ENCODE measurements at regions not wholly inside any gene's neighbourhood (a gene's known extent, or its start where the extent isn't known, plus 50 kb on each side); places are given as distances from the start of the nearest gene placed in this dataset.
"Not testable (repeated sequence)": the region's sequence is repeated elsewhere in the genome, so short reads cannot be mapped to it uniquely, and the experiment has no call there.

- H3K4ac ChIP-seq (ENCODE audit: low read depth, low read length); H3K23ac ChIP-seq (ENCODE audit: insufficient read length, low read depth, low read length); DNase-seq; H3K27ac ChIP-seq (ENCODE audit: insufficient read length, low read depth, low read length); H3K79me2 ChIP-seq (ENCODE audit: insufficient read depth, low read length); H4K5ac ChIP-seq (ENCODE audit: insufficient read length, low read depth, low read length); H3K14ac ChIP-seq (ENCODE audit: insufficient read depth, low read length); H3K79me1 ChIP-seq (ENCODE audit: insufficient read depth, low read depth, low read length, poor library complexity, severe bottlenecking); H3K4me1 Mint-ChIP-seq; H3K36me3 Mint-ChIP-seq (ENCODE audit: insufficient read depth in 1 of 3, low read depth in 3 of 3); H2BK20ac ChIP-seq (ENCODE audit: low read depth, low read length, poor library complexity, severe bottlenecking); H3K23me2 ChIP-seq (ENCODE audit: insufficient read length, low read depth, low read length, poor library complexity, severe bottlenecking); H3K56ac ChIP-seq (ENCODE audit: insufficient read length, low read depth, low read length); H3K9me3 ChIP-seq (ENCODE audit: control insufficient read depth, low read depth, low read length); H2AFZ ChIP-seq (ENCODE audit: low read length); H3K9me3 Mint-ChIP-seq; H2BK5ac ChIP-seq (ENCODE audit: insufficient read length, low read length); H3K27me3 Mint-ChIP-seq (ENCODE audit: low read depth); H2BK12ac ChIP-seq (ENCODE audit: insufficient read length, low read depth, low read length); H3K27ac Mint-ChIP-seq; H2AK5ac ChIP-seq (ENCODE audit: insufficient read length, low read length); H3K27me3 ChIP-seq (ENCODE audit: insufficient read depth, low read length); H4K91ac ChIP-seq (ENCODE audit: insufficient read length, low read depth, low read length); H3K4me2 ChIP-seq (ENCODE audit: insufficient read depth, insufficient read length, low read length); H3K9ac ChIP-seq (ENCODE audit: extremely low read depth, insufficient read length, low read length); H2BK15ac ChIP-seq (ENCODE audit: low read depth, low read length); H3K18ac ChIP-seq (ENCODE audit: insufficient read length, low read depth, low read length); H3K4me1 ChIP-seq (ENCODE audit: insufficient read depth, low read length); H3K4me3 Mint-ChIP-seq; H3T11ph ChIP-seq (ENCODE audit: low read length); H4K20me1 ChIP-seq (ENCODE audit: control insufficient read depth, insufficient read depth, insufficient read length); H4K8ac ChIP-seq (replicated peaks; ENCODE audit: insufficient read length, low read depth, low read length); H2BK120ac ChIP-seq (ENCODE audit: low read depth, low read length, poor library complexity, severe bottlenecking): not testable (repeated sequence)
- no CpG with 5 or more reads among the region's 7 CpGs for WGBS (ENCODE audit: extremely low coverage, insufficient read length, low lambda C conversion rate)
Observed at GRCh38 chr17:16843511-16843910, 128.4 kb downstream of the TNFRSF13B start.

DNA sequence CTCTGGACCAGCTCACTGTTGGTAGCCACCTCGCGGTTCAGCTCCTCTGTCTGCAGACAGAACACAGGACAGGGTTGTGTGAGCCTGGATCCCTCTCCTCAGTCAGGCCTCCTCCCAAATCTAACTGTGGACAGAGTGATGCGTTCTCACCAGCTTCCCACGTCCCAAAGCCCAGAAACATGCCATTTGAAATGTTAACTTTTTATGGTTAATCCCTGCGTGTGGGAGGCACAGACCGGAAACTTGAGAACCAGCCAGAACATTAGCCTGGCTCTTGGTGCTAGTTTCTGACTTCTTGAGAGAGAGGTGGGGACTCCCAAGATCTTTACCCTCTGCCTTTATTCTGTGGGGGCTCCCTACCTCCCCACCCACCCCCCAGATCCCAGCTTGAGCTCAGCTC is 129.6 kb downstream of the TNFRSF13B start:
- not testable (repeated sequence) for H3K4ac ChIP-seq (ENCODE audit: low read depth, low read length); H2AK5ac ChIP-seq (ENCODE audit: insufficient read length, low read length); H3K79me1 ChIP-seq (ENCODE audit: insufficient read depth, low read depth, low read length, poor library complexity, severe bottlenecking); H3K4me2 ChIP-seq (ENCODE audit: insufficient read depth, insufficient read length, low read length); H2BK12ac ChIP-seq (ENCODE audit: insufficient read length, low read depth, low read length); H3K14ac ChIP-seq (ENCODE audit: insufficient read depth, low read length); H3K27me3 Mint-ChIP-seq (ENCODE audit: low read depth); H3K4me1 ChIP-seq (ENCODE audit: insufficient read depth, low read length); H3K79me2 ChIP-seq (ENCODE audit: insufficient read depth, low read length); H3K27ac ChIP-seq (ENCODE audit: insufficient read length, low read depth, low read length); H4K8ac ChIP-seq (replicated peaks; ENCODE audit: insufficient read length, low read depth, low read length); H2BK120ac ChIP-seq (ENCODE audit: low read depth, low read length, poor library complexity, severe bottlenecking); H3K27ac Mint-ChIP-seq; H3K9me3 ChIP-seq (ENCODE audit: control insufficient read depth, low read depth, low read length); H2BK20ac ChIP-seq (ENCODE audit: low read depth, low read length, poor library complexity, severe bottlenecking); H3K56ac ChIP-seq (ENCODE audit: insufficient read length, low read depth, low read length); H3K4me1 Mint-ChIP-seq; H3K18ac ChIP-seq (ENCODE audit: insufficient read length, low read depth, low read length); H4K20me1 ChIP-seq (ENCODE audit: control insufficient read depth, insufficient read depth, insufficient read length); H3K23me2 ChIP-seq (ENCODE audit: insufficient read length, low read depth, low read length, poor library complexity, severe bottlenecking); H3K9ac ChIP-seq (ENCODE audit: extremely low read depth, insufficient read length, low read length); H3K4me3 Mint-ChIP-seq; DNase-seq; H4K91ac ChIP-seq (ENCODE audit: insufficient read length, low read depth, low read length); H2AFZ ChIP-seq (ENCODE audit: low read length); H2BK15ac ChIP-seq (ENCODE audit: low read depth, low read length); H4K5ac ChIP-seq (ENCODE audit: insufficient read length, low read depth, low read length); H3K23ac ChIP-seq (ENCODE audit: insufficient read length, low read depth, low read length); H3K9me3 Mint-ChIP-seq; H3T11ph ChIP-seq (ENCODE audit: low read length); H3K27me3 ChIP-seq (ENCODE audit: insufficient read depth, low read length); H2BK5ac ChIP-seq (ENCODE audit: insufficient read length, low read length); H3K36me3 Mint-ChIP-seq (ENCODE audit: insufficient read depth in 1 of 3, low read depth in 3 of 3)
- no CpG with 5 or more reads among the region's 6 CpGs for WGBS (ENCODE audit: extremely low coverage, insufficient read length, low lambda C conversion rate)

DNA sequence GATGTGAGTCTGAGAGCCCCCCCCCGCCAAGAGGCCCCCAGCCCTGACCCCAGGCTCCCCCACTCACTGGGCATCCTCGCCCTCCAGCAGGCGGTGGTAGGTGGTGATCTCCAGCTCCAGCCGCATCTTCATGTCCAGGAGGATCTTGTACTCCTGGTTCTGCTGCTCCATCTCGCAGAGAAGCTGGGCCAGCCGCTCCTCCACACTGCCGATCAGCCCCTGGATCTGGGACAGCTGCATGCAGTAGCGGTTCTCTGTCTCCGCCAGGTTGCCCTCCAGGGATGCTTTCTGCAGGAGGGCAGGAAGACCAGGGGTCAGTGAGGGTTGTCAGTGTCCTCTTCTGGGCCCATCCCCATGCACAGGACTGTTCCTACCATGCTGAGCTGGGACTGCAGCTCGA is 130.0 kb downstream of the TNFRSF13B start:
- not testable (repeated sequence) for H3K9ac ChIP-seq (ENCODE audit: extremely low read depth, insufficient read length, low read length); H3K23ac ChIP-seq (ENCODE audit: insufficient read length, low read depth, low read length); H2BK5ac ChIP-seq (ENCODE audit: insufficient read length, low read length); H3K4ac ChIP-seq (ENCODE audit: low read depth, low read length); H2BK15ac ChIP-seq (ENCODE audit: low read depth, low read length); H3T11ph ChIP-seq (ENCODE audit: low read length); H3K4me2 ChIP-seq (ENCODE audit: insufficient read depth, insufficient read length, low read length); H2AK5ac ChIP-seq (ENCODE audit: insufficient read length, low read length); H3K79me2 ChIP-seq (ENCODE audit: insufficient read depth, low read length); H3K4me1 Mint-ChIP-seq; H4K5ac ChIP-seq (ENCODE audit: insufficient read length, low read depth, low read length); H4K91ac ChIP-seq (ENCODE audit: insufficient read length, low read depth, low read length); H4K20me1 ChIP-seq (ENCODE audit: control insufficient read depth, insufficient read depth, insufficient read length); H3K27me3 ChIP-seq (ENCODE audit: insufficient read depth, low read length); H3K23me2 ChIP-seq (ENCODE audit: insufficient read length, low read depth, low read length, poor library complexity, severe bottlenecking); H2BK120ac ChIP-seq (ENCODE audit: low read depth, low read length, poor library complexity, severe bottlenecking); H2BK20ac ChIP-seq (ENCODE audit: low read depth, low read length, poor library complexity, severe bottlenecking); H3K4me1 ChIP-seq (ENCODE audit: insufficient read depth, low read length); H3K79me1 ChIP-seq (ENCODE audit: insufficient read depth, low read depth, low read length, poor library complexity, severe bottlenecking); H3K27ac ChIP-seq (ENCODE audit: insufficient read length, low read depth, low read length); H4K8ac ChIP-seq (replicated peaks; ENCODE audit: insufficient read length, low read depth, low read length); H3K27me3 Mint-ChIP-seq (ENCODE audit: low read depth); H3K18ac ChIP-seq (ENCODE audit: insufficient read length, low read depth, low read length); H3K14ac ChIP-seq (ENCODE audit: insufficient read depth, low read length); H3K36me3 Mint-ChIP-seq (ENCODE audit: insufficient read depth in 1 of 3, low read depth in 3 of 3); H2AFZ ChIP-seq (ENCODE audit: low read length); H2BK12ac ChIP-seq (ENCODE audit: insufficient read length, low read depth, low read length); H3K4me3 Mint-ChIP-seq; H3K9me3 Mint-ChIP-seq; H3K56ac ChIP-seq (ENCODE audit: insufficient read length, low read depth, low read length); H3K27ac Mint-ChIP-seq; DNase-seq; H3K9me3 ChIP-seq (ENCODE audit: control insufficient read depth, low read depth, low read length)
- WGBS (ENCODE audit: extremely low coverage, insufficient read length, low lambda C conversion rate), result no CpG with 5 or more reads among the region's 10 CpGs

Data from H9 (cell line).